Ishikawa (cell line): ENCODE measurements at regions not wholly inside any gene's neighbourhood (a gene's known extent, or its start where the extent isn't known, plus 50 kb on each side); places are given as distances from the start of the nearest gene placed in this dataset.
A peak's percentile ranks its signal among the peaks of the same experiment; 100 is the strongest.

Source experiments
- CEBPB ChIP-seq: IDR thresholded peaks from 2 replicates; pipeline ENCODE4 v1.6.1; 2012
- CREB1 ChIP-seq: IDR thresholded peaks from 2 replicates; pipeline ENCODE4 v1.6.1; 2012; ENCODE audit warnings: low read depth
- EGR1 ChIP-seq: IDR thresholded peaks from 2 replicates; pipeline ENCODE4 v1.6.1; 2012
- EP300 ChIP-seq: IDR thresholded peaks from 2 replicates; pipeline ENCODE4 v1.6.1; 2012; ENCODE audit warnings: borderline replicate concordance
- FOXM1 ChIP-seq: IDR thresholded peaks from 2 replicates; pipeline ENCODE4 v1.6.1; 2012; ENCODE audit warnings: low read depth, borderline replicate concordance
- MAX ChIP-seq: IDR thresholded peaks from 2 replicates; pipeline ENCODE4 v1.6.1; 2012
- NFIC ChIP-seq: IDR thresholded peaks from 2 replicates; pipeline ENCODE4 v1.6.1; 2012
- RAD21 ChIP-seq: IDR thresholded peaks from 2 replicates; pipeline ENCODE4 v1.6.1; 2012; ENCODE audit warnings: low read depth
- REST ChIP-seq: IDR thresholded peaks from 2 replicates; pipeline ENCODE4 v1.6.1; 2012; ENCODE audit warnings: low read depth, mild to moderate bottlenecking
- TAF1 ChIP-seq: IDR thresholded peaks from 2 replicates; pipeline ENCODE4 v1.6.1; 2012; ENCODE audit warnings: low read depth, mild to moderate bottlenecking
- TCF12 ChIP-seq: IDR thresholded peaks from 2 replicates; pipeline ENCODE4 v1.6.1; 2012; ENCODE audit warnings: low read depth
- TEAD4 ChIP-seq: IDR thresholded peaks from 2 replicates; pipeline ENCODE4 v1.6.1; 2012
- USF1 ChIP-seq: IDR thresholded peaks from 2 replicates; pipeline ENCODE4 v1.6.1; 2012
- YY1 ChIP-seq: IDR thresholded peaks from 2 replicates; pipeline ENCODE4 v1.6.1; 2012; ENCODE audit warnings: low read depth
- ZBTB7A ChIP-seq: IDR thresholded peaks from 2 replicates; pipeline ENCODE4 v1.6.1; 2012; ENCODE audit warnings: low read depth

- TF ChIP-seq TEAD4, result peak; percentile 18; the same call in 1 of the 2 replicates
Observed at GRCh38 chr20:29044239-29044638, 2213.2 kb upstream of the DEFB115 start.

- TF ChIP-seq RAD21, result peak; percentile 57
Observed at GRCh38 chr20:29050008-29050606, 2207.4 kb upstream of the DEFB115 start.

GRCh38 chr20:29057866-29058484 lies 2199.5 kb upstream of the DEFB115 start:
- TF ChIP-seq RAD21, result 0 out of 2 replicates have a peak, but pooled peaks have one; percentile 19

GRCh38 chr20:29079769-29080690 lies 2177.4 kb upstream of the DEFB115 start:
- TF ChIP-seq TAF1 (0 out of 2 replicates have a peak, but pooled peaks have one; percentile 41), USF1 (no peak)

GRCh38 chr20:29085625-29086024 lies 2171.8 kb upstream of the DEFB115 start:
- TF ChIP-seq TEAD4, result no peak
- no peak for TF ChIP-seq TAF1
- no peak for TF ChIP-seq ZBTB7A
- TF ChIP-seq RAD21, result no peak
- TF ChIP-seq USF1, result no peak
- TF ChIP-seq TCF12, result no peak
- no peak for TF ChIP-seq CREB1
- no peak for TF ChIP-seq NFIC
- no peak for TF ChIP-seq MAX
- TF ChIP-seq YY1, result no peak
- TF ChIP-seq CEBPB, result no peak
- no peak for TF ChIP-seq FOXM1
- no peak for TF ChIP-seq EP300
- no peak for TF ChIP-seq REST
- no peak for TF ChIP-seq EGR1

GRCh38 chr20:29086938-29087337 lies 2170.5 kb upstream of the DEFB115 start:
- TF ChIP-seq TEAD4 (no peak), YY1 (no peak), TCF12 (no peak)

- TF ChIP-seq ZBTB7A, result no peak
- TF ChIP-seq CEBPB, result no peak
- no peak for TF ChIP-seq USF1
- TF ChIP-seq EGR1, result no peak
- no peak for TF ChIP-seq YY1
- TF ChIP-seq MAX, result no peak
- TF ChIP-seq RAD21, result no peak
Observed at GRCh38 chr20:29119141-29119540, 2138.3 kb upstream of the DEFB115 start.

GRCh38 chr20:29123861-29124260 lies 2133.6 kb upstream of the DEFB115 start:
- no peak for TF ChIP-seq CREB1
